BLaER1 (cell line): ENCODE measurements at regions not wholly inside any gene's neighbourhood (a gene's known extent, or its start where the extent isn't known, plus 50 kb on each side); places are given as distances from the start of the nearest gene placed in this dataset.

Experiments used
- H3K27ac ChIP-seq: shearing (Covaris generic); formaldehyde crosslinking; 2 replicates; pipeline ENCODE4 v1.8.1; 2022
- H3K27me3 ChIP-seq: shearing (Covaris generic); formaldehyde crosslinking; 2 replicates; pipeline ENCODE4 v1.8.1; 2022
- H3K36me3 ChIP-seq: shearing (Covaris generic); formaldehyde crosslinking; 2 replicates; pipeline ENCODE4 v1.8.1; 2022
- H3K4me1 ChIP-seq: shearing (Covaris generic); formaldehyde crosslinking; 2 replicates; pipeline ENCODE4 v1.8.1; 2022
- H3K4me2 ChIP-seq: shearing (Covaris generic); formaldehyde crosslinking; 2 replicates; pipeline ENCODE4 v1.8.1; 2022
- H3K4me3 ChIP-seq: shearing (Covaris generic); formaldehyde crosslinking; 2 replicates; pipeline ENCODE4 v1.8.1; 2022
- H3K9ac ChIP-seq: shearing (Covaris generic); formaldehyde crosslinking; 2 replicates; pipeline ENCODE4 v1.8.1; 2022
- H3K9me3 ChIP-seq: shearing (Covaris generic); formaldehyde crosslinking; 2 replicates; pipeline ENCODE4 v1.8.1; 2022
- H4K20me1 ChIP-seq: shearing (Covaris generic); formaldehyde crosslinking; 2 replicates; pipeline ENCODE4 v1.8.1; 2022
- Cebpa-rat ChIP-seq: shearing (Covaris generic); IDR thresholded peaks from 2 replicates; pipeline ENCODE4 v1.8.1; 2022

DNA sequence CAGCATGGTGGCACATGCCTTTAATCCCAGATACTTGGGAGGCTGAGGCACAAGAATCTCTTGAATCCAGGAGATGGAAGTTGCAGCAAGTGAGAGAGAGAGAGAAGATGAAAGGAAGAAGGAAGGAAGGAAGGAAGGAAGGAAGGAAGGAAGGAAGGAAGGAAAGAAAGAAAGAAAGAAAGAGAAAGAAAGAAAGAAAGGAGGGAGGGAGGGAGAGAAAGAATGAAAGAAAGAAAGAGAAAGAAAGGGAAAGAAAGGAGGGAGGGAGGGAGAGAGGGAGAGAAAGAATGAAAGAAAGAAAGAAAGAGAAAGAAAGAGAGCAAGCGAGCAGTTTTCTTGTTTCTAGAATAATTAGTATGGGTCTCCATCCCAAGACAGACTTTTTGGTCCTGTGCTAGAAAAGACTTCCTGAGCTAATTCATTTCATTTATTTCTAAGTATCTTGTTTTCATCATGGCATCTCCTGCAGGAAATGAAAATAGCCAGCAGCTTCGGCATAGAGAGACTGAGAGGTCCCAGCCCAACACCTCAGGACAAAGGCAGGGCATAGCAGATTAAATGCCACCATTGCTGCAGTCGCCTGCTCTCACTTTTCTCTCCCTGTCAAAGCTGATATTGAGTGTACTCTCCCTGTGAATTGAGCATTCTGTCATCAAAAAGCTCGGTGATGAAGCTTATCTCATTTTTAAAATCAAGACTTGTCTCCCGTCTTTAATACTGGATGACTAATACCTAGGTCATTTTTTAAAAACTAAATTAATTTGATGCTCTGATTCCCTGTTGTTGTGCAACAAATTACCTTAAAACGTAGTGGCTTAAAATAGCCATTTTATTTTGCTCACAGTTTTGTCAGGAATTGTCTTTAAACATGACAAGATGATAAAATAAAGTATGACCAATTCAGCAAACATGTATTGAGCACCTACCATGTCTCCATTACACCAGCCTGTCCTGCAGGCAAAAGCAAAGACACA is 91.8 kb upstream of the ADRA1B start:
- no peak for TF ChIP-seq Cebpa-rat
- Histone ChIP-seq H3K36me3 (no peaks in the 10 kb centered on the region), H3K9me3 (no peaks in the 10 kb centered on the region), H3K9ac (no peak overlapping the region), H3K4me1 (no peaks in the 10 kb centered on the region), H3K27ac (no peak overlapping the region), H3K4me2 (no peak overlapping the region), H3K27me3 (no peaks in the 10 kb centered on the region), H4K20me1 (no peaks in the 10 kb centered on the region), H3K4me3 (no peak overlapping the region)

DNA sequence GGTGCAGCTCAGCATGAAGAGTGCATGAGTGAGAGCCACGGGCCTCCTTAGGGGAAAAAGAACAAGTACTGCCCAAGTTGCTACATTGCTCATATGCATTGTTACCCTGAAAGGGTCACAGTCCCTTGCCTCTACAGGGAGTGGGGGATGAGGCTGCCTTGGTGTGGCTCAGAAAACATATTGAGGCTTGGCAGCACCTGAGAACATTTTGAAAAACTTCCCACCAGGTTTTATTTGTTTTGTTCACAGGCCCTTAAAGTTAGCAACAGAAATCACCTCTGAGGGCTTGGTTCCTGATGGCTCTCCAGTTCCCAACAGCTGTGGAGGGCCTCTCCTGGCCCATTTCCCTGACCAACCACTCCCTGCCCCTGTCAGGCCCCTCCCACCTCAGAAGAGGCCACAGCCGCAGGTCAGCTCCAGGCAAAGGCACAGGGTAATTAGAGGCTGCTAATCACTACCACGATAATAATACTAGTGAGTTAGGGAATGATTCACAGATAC is 90.7 kb upstream of the ADRA1B start:
- Histone ChIP-seq H3K9ac (no peak overlapping the region), H4K20me1 (no peaks in the 10 kb centered on the region), H3K36me3 (no peaks in the 10 kb centered on the region), H3K4me2 (no peak overlapping the region), H3K4me3 (no peak overlapping the region), H3K27ac (no peak overlapping the region), H3K27me3 (no peaks in the 10 kb centered on the region), H3K9me3 (no peaks in the 10 kb centered on the region), H3K4me1 (no peaks in the 10 kb centered on the region)
- no peak for TF ChIP-seq Cebpa-rat

- Histone ChIP-seq H3K36me3 (no peaks in the 10 kb centered on the region), H3K27me3 (no peaks in the 10 kb centered on the region), H3K4me3 (no peak overlapping the region), H3K9ac (no peak overlapping the region), H3K4me2 (no peak overlapping the region), H3K9me3 (no peaks in the 10 kb centered on the region), H3K4me1 (no peaks in the 10 kb centered on the region), H4K20me1 (no peaks in the 10 kb centered on the region), H3K27ac (no peak overlapping the region)
- no peak for TF ChIP-seq Cebpa-rat
These were observed 89.7 kb upstream of the ADRA1B start for GRCh38 chr5:159826351-159827214.

GRCh38 chr5:159827861-159828260 is 88.4 kb upstream of the ADRA1B start:
- Histone ChIP-seq H3K4me1 (no peaks in the 10 kb centered on the region), H3K9ac (no peak overlapping the region), H3K27me3 (no peaks in the 10 kb centered on the region), H4K20me1 (no peaks in the 10 kb centered on the region), H3K27ac (no peak overlapping the region), H3K9me3 (no peaks in the 10 kb centered on the region), H3K4me3 (no peak overlapping the region), H3K4me2 (no peak overlapping the region), H3K36me3 (no peaks in the 10 kb centered on the region)
- TF ChIP-seq Cebpa-rat: no peak

- Histone ChIP-seq H3K9me3 (peaks cover 9% of the 10 kb centered on the region), H3K9ac (no peak overlapping the region), H3K27me3 (no peaks in the 10 kb centered on the region), H4K20me1 (no peaks in the 10 kb centered on the region), H3K4me3 (no peak overlapping the region), H3K4me2 (no peak overlapping the region), H3K27ac (no peak overlapping the region), H3K36me3 (no peaks in the 10 kb centered on the region), H3K4me1 (peaks cover 8% of the 10 kb centered on the region)
- no peak for TF ChIP-seq Cebpa-rat
These were observed 84.2 kb upstream of the ADRA1B start for GRCh38 chr5:159832073-159832472.

DNA sequence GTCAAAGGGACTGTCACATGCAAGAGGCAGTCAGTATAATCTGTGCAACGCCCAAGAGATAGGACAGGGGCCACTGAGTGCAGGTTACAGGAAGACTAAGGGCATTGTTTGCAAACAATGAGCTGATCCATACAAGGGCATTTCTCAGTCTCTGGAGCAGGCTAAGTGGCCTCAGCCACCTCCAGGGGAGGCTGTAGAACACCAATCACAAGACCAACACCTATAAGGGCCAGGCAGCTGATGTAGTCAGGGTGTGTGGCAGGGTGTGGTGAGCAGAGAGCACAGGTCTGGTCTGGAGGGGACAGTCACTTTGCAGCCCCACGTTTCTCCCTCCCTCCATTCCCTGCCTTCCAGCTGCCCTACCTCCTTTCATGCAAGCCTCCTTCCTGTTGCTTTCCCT is 83.2 kb upstream of the ADRA1B start:
- Histone ChIP-seq H3K4me3 (no peak overlapping the region), H3K4me1 (peaks cover 8% of the 10 kb centered on the region), H3K27me3 (no peaks in the 10 kb centered on the region), H3K9me3 (peaks cover 9% of the 10 kb centered on the region), H3K4me2 (no peak overlapping the region), H3K27ac (no peak overlapping the region), H3K9ac (no peak overlapping the region), H4K20me1 (no peaks in the 10 kb centered on the region), H3K36me3 (no peaks in the 10 kb centered on the region)
- TF ChIP-seq Cebpa-rat: no peak

- Histone ChIP-seq H3K36me3 (no peaks in the 10 kb centered on the region), H3K9ac (no peak overlapping the region), H3K27me3 (no peaks in the 10 kb centered on the region), H3K9me3 (peaks cover 9% of the 10 kb centered on the region), H3K4me2 (peak overlapping the region; percentile 29), H4K20me1 (no peaks in the 10 kb centered on the region), H3K4me3 (no peak overlapping the region), H3K4me1 (peaks cover 8% of the 10 kb centered on the region), H3K27ac (no peak overlapping the region)
- TF ChIP-seq Cebpa-rat: no peak
These were observed 82.4 kb upstream of the ADRA1B start for GRCh38 chr5:159833846-159834245.

GRCh38 chr5:159835548-159835947 is 80.7 kb upstream of the ADRA1B start:
- Histone ChIP-seq H3K9ac (no peak overlapping the region), H3K4me3 (no peak overlapping the region), H3K36me3 (no peaks in the 10 kb centered on the region), H3K4me2 (no peak overlapping the region), H3K27ac (no peak overlapping the region), H3K27me3 (no peaks in the 10 kb centered on the region), H3K9me3 (peaks cover 9% of the 10 kb centered on the region), H3K4me1 (peaks cover 8% of the 10 kb centered on the region), H4K20me1 (no peaks in the 10 kb centered on the region)
- no peak for TF ChIP-seq Cebpa-rat

- Histone ChIP-seq H3K27ac (no peak overlapping the region), H3K9ac (no peak overlapping the region), H3K4me1 (peaks cover 8% of the 10 kb centered on the region), H3K4me2 (no peak overlapping the region), H4K20me1 (no peaks in the 10 kb centered on the region), H3K4me3 (no peak overlapping the region), H3K27me3 (no peaks in the 10 kb centered on the region), H3K36me3 (no peaks in the 10 kb centered on the region), H3K9me3 (peaks cover 9% of the 10 kb centered on the region)
- TF ChIP-seq Cebpa-rat: no peak
These were observed 79.6 kb upstream of the ADRA1B start for GRCh38 chr5:159836691-159837090.

GRCh38 chr5:159837860-159838259 is 78.4 kb upstream of the ADRA1B start:
- Histone ChIP-seq H4K20me1 (no peaks in the 10 kb centered on the region), H3K27ac (no peak overlapping the region), H3K4me2 (no peak overlapping the region), H3K4me3 (no peak overlapping the region), H3K9ac (no peak overlapping the region), H3K4me1 (peaks cover 8% of the 10 kb centered on the region), H3K36me3 (no peaks in the 10 kb centered on the region), H3K9me3 (peaks cover 9% of the 10 kb centered on the region), H3K27me3 (no peaks in the 10 kb centered on the region)
- TF ChIP-seq Cebpa-rat: no peak
